NOMO-1 (cell line): ENCODE measurements at regions not wholly inside any gene's neighbourhood (a gene's known extent, or its start where the extent isn't known, plus 50 kb on each side); places are given as distances from the start of the nearest gene placed in this dataset.
"Not testable (repeated sequence)": the region's sequence is repeated elsewhere in the genome, so short reads cannot be mapped to it uniquely, and the experiment has no call there.

Experiments used
- DNase-seq, 2 experiments: peaks; one replicate each; lab custom pipeline; 2025; ENCODE audit not compliant: unreplicated experiment in 2 of 2; lab: John Stamatoyannopoulos, UW

- no peak for DNase-seq
Measured at GRCh38 chr14:40762177-40762576, 844.5 kb upstream of the LRFN5 start.

- no peak for DNase-seq
Measured at GRCh38 chr14:40760704-40761103, 846.0 kb upstream of the LRFN5 start.

- DNase-seq = no peak
Measured at GRCh38 chr14:40758076-40758475, 848.6 kb upstream of the LRFN5 start.

GRCh38 chr14:40757376-40757950 is 849.2 kb upstream of the LRFN5 start:
- DNase-seq = no peak

- DNase-seq = no peak
Measured at GRCh38 chr14:40733206-40733605, 873.5 kb upstream of the LRFN5 start.

GRCh38 chr14:40727107-40727506 is 879.6 kb upstream of the LRFN5 start:
- no peak for DNase-seq

- DNase-seq = no peak
Measured at GRCh38 chr14:40713387-40713786, 893.3 kb upstream of the LRFN5 start.

- DNase-seq = no peak
Measured at GRCh38 chr14:40697231-40697630, 909.4 kb upstream of the LRFN5 start.

- DNase-seq = no peak
Measured at GRCh38 chr14:40694023-40694422, 912.7 kb upstream of the LRFN5 start.

GRCh38 chr14:40691066-40691465 is 915.6 kb upstream of the LRFN5 start:
- no peak for DNase-seq

GRCh38 chr14:40685764-40686163 is 920.9 kb upstream of the LRFN5 start:
- DNase-seq = no peak

GRCh38 chr14:40684328-40684727 is 922.3 kb upstream of the LRFN5 start:
- DNase-seq = no peak

GRCh38 chr14:40682131-40682913 is 924.4 kb upstream of the LRFN5 start:
- no peak for DNase-seq

GRCh38 chr14:40679256-40679655 is 927.4 kb upstream of the LRFN5 start:
- DNase-seq = no peak

- not testable (repeated sequence) for DNase-seq
Measured at GRCh38 chr14:40677206-40677605, 929.5 kb upstream of the LRFN5 start.

- DNase-seq = no peak
Measured at GRCh38 chr14:40674502-40674901, 932.2 kb upstream of the LRFN5 start.

GRCh38 chr14:40656311-40656710 is 950.4 kb upstream of the LRFN5 start:
- no peak for DNase-seq

GRCh38 chr14:40652089-40652691 is 954.5 kb upstream of the LRFN5 start:
- no peak for DNase-seq

GRCh38 chr14:40630471-40630870 is 976.2 kb upstream of the LRFN5 start:
- no peak for DNase-seq

- DNase-seq = not testable (repeated sequence)
Measured at GRCh38 chr14:40629551-40630137, 977.0 kb upstream of the LRFN5 start.

GRCh38 chr14:40629144-40629543 is 977.5 kb upstream of the LRFN5 start:
- no peak for DNase-seq

GRCh38 chr14:40623643-40624042 is 983.0 kb upstream of the LRFN5 start:
- DNase-seq = no peak
